GM12878 (cell line): ENCODE measurements at regions not wholly inside any gene's neighbourhood (a gene's known extent, or its start where the extent isn't known, plus 50 kb on each side); places are given as distances from the start of the nearest gene placed in this dataset.

Experiments
- ATAC-seq: fragments of 200-7000 bp; cut with Tn5 transposase; 3 replicates; pipeline ENCODE4 v1.9.1; 2020; ENCODE audit warnings: mild to moderate bottlenecking, moderate library complexity
- BruUV-seq: library from RNA; stranded (reverse); fragments of 400-500 nt; replicated peaks from 2 replicates; lab custom pipeline; 2021; lab: Mats Ljungman, UMichigan
- CTCF ChIA-PET: fragments of 300-600 bp; sonication (Branson Sonifier 250); formaldehyde crosslinking; extraction: SDS; loops from one replicate; lab custom pipeline; 2021; ENCODE audit warnings: inconsistent platforms; lab: Yijun Ruan, JAX
- POLR2A ChIA-PET: fragments of 350-600 bp; formaldehyde crosslinking; extraction: SDS; loops from one replicate; lab custom pipeline; 2021; ENCODE audit warnings: inconsistent platforms; lab: Charles Lee
- RAD21 ChIA-PET: fragments of 300-600 bp; sonication (Branson Sonifier 250); formaldehyde crosslinking; loops from one replicate; lab custom pipeline; 2023; ENCODE audit warnings: antibody characterized with exemption; ENCODE audit not compliant: unreplicated experiment; lab: Charles Lee
- SMC1A ChIA-PET: fragments of 300-600 bp; sonication (Branson Sonifier 250); formaldehyde crosslinking; loops from one replicate; lab custom pipeline; 2023; ENCODE audit not compliant: unreplicated experiment, uncharacterized antibody; lab: Charles Lee
- DNase-seq: peaks from one replicate; pipeline ENCODE4 v3.0.0-alpha.2; 2011; ENCODE audit warnings: low read depth, low spot score
- FAIRE-seq: peaks from 3 replicates; lab custom pipeline; 2011; peaks lifted over from hg19 to GRCh38; lab: Jason Lieb, UNC
- H2AFZ ChIP-seq: 2 replicates; pipeline ENCODE4 v1.6.0; 2011; ENCODE audit warnings: low read depth, low read length, control low read depth; ENCODE audit not compliant: control insufficient read depth
- H3K27ac ChIP-seq: 2 replicates; pipeline ENCODE4 v1.5.1; 2011; ENCODE audit warnings: control low read depth; ENCODE audit not compliant: control insufficient read depth, insufficient read depth
- H3K27me3 ChIP-seq, 2 experiments: replicated peaks in 1 of 2; 2 replicates each; pipeline versions ENCODE4 v1.6.0 to v1.6.1; 2011; ENCODE audit warnings: low read length in 1 of 2; ENCODE audit not compliant: control insufficient read depth in 2 of 2, insufficient read depth in 2 of 2
- H3K36me3 ChIP-seq, 2 experiments: 2 replicates each; pipeline ENCODE4 v1.5.1; 2011; ENCODE audit warnings: low read length in 1 of 2; ENCODE audit not compliant: control insufficient read depth in 2 of 2, insufficient read depth in 2 of 2
- H3K4me1 ChIP-seq: 2 replicates; pipeline ENCODE4 v1.6.1; 2011; ENCODE audit warnings: mild to moderate bottlenecking, low read length, moderate library complexity, mixed read lengths; ENCODE audit not compliant: control insufficient read depth, insufficient read depth
- H3K4me2 ChIP-seq: 2 replicates; pipeline ENCODE4 v1.6.0; 2011; ENCODE audit warnings: control low read depth; ENCODE audit not compliant: control insufficient read depth, insufficient read depth
- H3K4me3 ChIP-seq: fragments of 200-600 bp; sonication (generic); 2 replicates; pipeline ENCODE4 v1.5.1; 2016
- H3K79me2 ChIP-seq: 2 replicates; pipeline ENCODE4 v1.6.0; 2011; ENCODE audit warnings: low read length; ENCODE audit not compliant: control insufficient read depth, insufficient read depth
- H3K9ac ChIP-seq: 2 replicates; pipeline ENCODE4 v1.8.0; 2011; ENCODE audit warnings: low read length, control low read depth, mixed read lengths; ENCODE audit not compliant: control insufficient read depth, insufficient read depth
- H3K9me3 ChIP-seq: replicated peaks from 3 replicates; pipeline ENCODE4 v1.5.1; 2011; ENCODE audit warnings: mild to moderate bottlenecking, low read length; ENCODE audit not compliant: control insufficient read depth, insufficient read depth
- H4K20me1 ChIP-seq: 2 replicates; pipeline ENCODE4 v1.6.0; 2011; ENCODE audit not compliant: control insufficient read depth, insufficient read depth
- CTCF ChIP-seq, 3 experiments: IDR thresholded peaks in 2 of 3; conservative IDR thresholded peaks in 1 of 3; 2 replicates each; pipeline ENCODE4 v1.5.1; 2011; ENCODE audit warnings: low read depth in 3 of 3, low read length in 3 of 3, mild to moderate bottlenecking in 3 of 3, control low read depth in 2 of 3, moderate library complexity in 2 of 3, inconsistent platforms in 1 of 3, mixed read lengths in 1 of 3; ENCODE audit not compliant: control insufficient read depth in 2 of 3, insufficient read depth in 1 of 3; ENCODE audit errors: extremely low read depth in 1 of 3
- E4F1 ChIP-seq: fragments of 450-650 bp; IDR thresholded peaks from 2 replicates; pipeline ENCODE4 v1.6.1; 2018; ENCODE audit warnings: borderline replicate concordance, mild to moderate bottlenecking; ENCODE audit not compliant: partially characterized antibody
- RAD21 ChIP-seq: IDR thresholded peaks from 2 replicates; pipeline ENCODE4 v1.6.1; 2011; ENCODE audit warnings: mild to moderate bottlenecking, low read depth, low read length, moderate library complexity; ENCODE audit not compliant: insufficient read depth
- SMC3 ChIP-seq: IDR thresholded peaks from 2 replicates; pipeline ENCODE4 v1.6.1; 2011; ENCODE audit warnings: low read length, improper control_type of control experiment, borderline replicate concordance
- WGBS: methylation state at CpG from one replicate; pipeline ENCODE4 v1.1.6; 2016; ENCODE audit warnings: low lambda C conversion rate; ENCODE audit not compliant: insufficient replicate concordance, insufficient coverage; ENCODE audit errors: missing lambda C conversion rate; 5-methylcytosine and 5-hydroxymethylcytosine counted together
- in situ Hi-C: fragments of 300-500 bp; cut with MboI; formaldehyde crosslinking; loops from 9 replicates; pipeline ENCODE4 v1.14.3; 2018; ENCODE audit warnings: mixed read lengths
- intact Hi-C: fragments of 100-400 bp; cut with micrococcal nuclease; formaldehyde crosslinking; loops from one replicate; pipeline ENCODE4 v1.14.2; 2022; ENCODE audit not compliant: unreplicated experiment

GRCh38 chr11:18844753-18845367 lies 53.3 kb upstream of the PTPN5 start:
- DNase-seq, result no peak
- no peaks in the 10 kb centered on the region; the same call in 2 of the 3 replicates for H3K9me3 ChIP-seq
- H3K79me2 ChIP-seq, result no peaks in the 10 kb centered on the region
- no peaks in the 10 kb centered on the region for H3K36me3 ChIP-seq
- H3K4me2 ChIP-seq, result no peak overlapping the region
- in situ Hi-C loops (no loop called here), intact Hi-C loops (no loop called here)
- ChIA-PET SMC1A (interaction anchor here (0.9 to 1.4 kb wide), 2 partner anchors 9 to 70 kb away, joined by 3 to 4 read pairs; no protein-coding TSS in a partner anchor), POLR2A (no interaction called here), CTCF (interaction anchor here (0.6 to 1.2 kb wide), 8 partner anchors 9 to 389 kb away, joined by 3 to 6 read pairs (median 4); no protein-coding TSS in a partner anchor), RAD21 (interaction anchor here (1.2 kb wide), 1 partner anchor 42 kb away, joined by 3 read pairs; no protein-coding TSS in a partner anchor)
- H2AFZ ChIP-seq, result no peak overlapping the region
- no peaks in the 10 kb centered on the region for H3K27me3 ChIP-seq
- H3K4me3 ChIP-seq, result no peak overlapping the region
- peak; percentile 59 to 75 (median 73) for TF ChIP-seq CTCF (IDR thresholded peaks at IDR 0.05 in 2 of 3, conservative IDR thresholded peaks at IDR 0.05 in 1 of 3; ENCODE audit: control insufficient read depth in 2 of 3, extremely low read depth in 1 of 3, insufficient read depth in 1 of 3, low read depth in 3 of 3, low read length in 3 of 3)
- TF ChIP-seq RAD21, result peak; percentile 37; the same call in 1 of the 2 replicates
- peak; percentile 22; the same call in 1 of the 2 replicates for TF ChIP-seq SMC3
- no peak for TF ChIP-seq E4F1
- WGBS, result 33% methylated on average over 1 of the region's 1 CpG
- H4K20me1 ChIP-seq, result no peaks in the 10 kb centered on the region
- no peaks in the 10 kb centered on the region for H3K4me1 ChIP-seq
- peak; percentile 91 for ATAC-seq
- no peak overlapping the region for H3K9ac ChIP-seq
- H3K27ac ChIP-seq, result no peak overlapping the region
- no TSS peak for BruUV-seq
- peak; percentile 96 for FAIRE-seq
